Parathyroid adenoma (tissue), 2 donors: ENCODE measurements at regions not wholly inside any gene's neighbourhood (a gene's known extent, or its start where the extent isn't known, plus 50 kb on each side); places are given as distances from the start of the nearest gene placed in this dataset.

ENCODE experiments used
- H2AFZ ChIP-seq: fragments of 300-600 bp; sonication (generic); one replicate; pipeline ENCODE4 v1.7.0; 2017; ENCODE audit warnings: antibody characterized with exemption, mild to moderate bottlenecking
- H3K27ac ChIP-seq: fragments of 300-600 bp; sonication (generic); one replicate; pipeline ENCODE4 v1.7.0; 2017
- H3K27me3 ChIP-seq: fragments of 300-600 bp; sonication (generic); one replicate; pipeline ENCODE4 v1.7.0; 2017; ENCODE audit warnings: low read length; ENCODE audit not compliant: control insufficient read depth, insufficient read depth
- H3K36me3 ChIP-seq: fragments of 300-600 bp; sonication (generic); one replicate; pipeline ENCODE4 v1.7.0; 2017; ENCODE audit warnings: low read length; ENCODE audit not compliant: control insufficient read depth, insufficient read depth
- H3K4me1 ChIP-seq: fragments of 300-600 bp; sonication (generic); one replicate; pipeline ENCODE4 v1.7.0; 2017; ENCODE audit warnings: control low read depth
- H3K4me2 ChIP-seq: fragments of 300-600 bp; sonication (generic); one replicate; pipeline ENCODE4 v1.7.0; 2017; ENCODE audit warnings: low read length
- H3K4me3 ChIP-seq: fragments of 300-600 bp; sonication (generic); one replicate; pipeline ENCODE4 v1.7.0; 2017; ENCODE audit warnings: low read depth, low read length
- H3K79me2 ChIP-seq: fragments of 300-600 bp; sonication (generic); one replicate; pipeline ENCODE4 v1.7.0; 2017; ENCODE audit warnings: control low read depth
- H3K9ac ChIP-seq: fragments of 300-600 bp; sonication (generic); one replicate; pipeline ENCODE4 v1.7.0; 2017; ENCODE audit warnings: mild to moderate bottlenecking
- H3K9me3 ChIP-seq: fragments of 300-600 bp; sonication (generic); one replicate; pipeline ENCODE4 v1.7.0; 2017; ENCODE audit warnings: low read length; ENCODE audit not compliant: control insufficient read depth
- TF ChIP-seq, protein P1 (sequence below): fragments of 300-600 bp; sonication (generic); IDR thresholded peaks from one replicate; pipeline ENCODE4 v1.7.0; 2017; ENCODE audit warnings: antibody characterized with exemption, mild to moderate bottlenecking
- donor health status: primary hyperparathyroidism.

DNA sequence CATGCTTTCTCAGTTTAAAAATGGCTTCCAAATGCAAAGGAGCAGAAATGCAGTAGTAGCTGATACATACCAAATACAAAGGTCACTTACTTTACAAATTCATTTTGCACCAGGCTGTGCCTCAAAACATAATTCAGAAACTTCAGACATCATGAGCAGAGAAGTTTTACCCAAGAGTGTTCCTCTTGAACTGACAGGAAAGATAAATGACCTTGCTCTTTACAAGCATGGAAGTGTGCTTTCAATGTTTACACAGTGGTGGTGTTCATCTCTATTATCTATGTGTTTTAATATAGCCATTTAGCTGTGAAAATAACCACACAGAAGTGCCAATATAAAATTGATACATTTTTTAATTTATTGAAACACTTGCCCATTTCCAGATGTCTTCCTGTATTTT, 383.4 kb downstream of the ANKRD50 start:
- peaks cover 2% of the 10 kb centered on the region for H3K4me1 ChIP-seq
- no peaks in the 10 kb centered on the region for H3K36me3 ChIP-seq
- no peak overlapping the region for H3K27ac ChIP-seq
- no peak overlapping the region for H3K4me2 ChIP-seq
- H3K4me3 ChIP-seq, result no peak overlapping the region
- H3K9me3 ChIP-seq, result no peaks in the 10 kb centered on the region
- TF ChIP-seq, protein P1, sequence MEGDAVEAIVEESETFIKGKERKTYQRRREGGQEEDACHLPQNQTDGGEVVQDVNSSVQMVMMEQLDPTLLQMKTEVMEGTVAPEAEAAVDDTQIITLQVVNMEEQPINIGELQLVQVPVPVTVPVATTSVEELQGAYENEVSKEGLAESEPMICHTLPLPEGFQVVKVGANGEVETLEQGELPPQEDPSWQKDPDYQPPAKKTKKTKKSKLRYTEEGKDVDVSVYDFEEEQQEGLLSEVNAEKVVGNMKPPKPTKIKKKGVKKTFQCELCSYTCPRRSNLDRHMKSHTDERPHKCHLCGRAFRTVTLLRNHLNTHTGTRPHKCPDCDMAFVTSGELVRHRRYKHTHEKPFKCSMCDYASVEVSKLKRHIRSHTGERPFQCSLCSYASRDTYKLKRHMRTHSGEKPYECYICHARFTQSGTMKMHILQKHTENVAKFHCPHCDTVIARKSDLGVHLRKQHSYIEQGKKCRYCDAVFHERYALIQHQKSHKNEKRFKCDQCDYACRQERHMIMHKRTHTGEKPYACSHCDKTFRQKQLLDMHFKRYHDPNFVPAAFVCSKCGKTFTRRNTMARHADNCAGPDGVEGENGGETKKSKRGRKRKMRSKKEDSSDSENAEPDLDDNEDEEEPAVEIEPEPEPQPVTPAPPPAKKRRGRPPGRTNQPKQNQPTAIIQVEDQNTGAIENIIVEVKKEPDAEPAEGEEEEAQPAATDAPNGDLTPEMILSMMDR, result no peak
- H3K79me2 ChIP-seq, result no peaks in the 10 kb centered on the region
- no peak overlapping the region for H3K9ac ChIP-seq
- no peaks in the 10 kb centered on the region for H3K27me3 ChIP-seq
- no peak overlapping the region for H2AFZ ChIP-seq

DNA sequence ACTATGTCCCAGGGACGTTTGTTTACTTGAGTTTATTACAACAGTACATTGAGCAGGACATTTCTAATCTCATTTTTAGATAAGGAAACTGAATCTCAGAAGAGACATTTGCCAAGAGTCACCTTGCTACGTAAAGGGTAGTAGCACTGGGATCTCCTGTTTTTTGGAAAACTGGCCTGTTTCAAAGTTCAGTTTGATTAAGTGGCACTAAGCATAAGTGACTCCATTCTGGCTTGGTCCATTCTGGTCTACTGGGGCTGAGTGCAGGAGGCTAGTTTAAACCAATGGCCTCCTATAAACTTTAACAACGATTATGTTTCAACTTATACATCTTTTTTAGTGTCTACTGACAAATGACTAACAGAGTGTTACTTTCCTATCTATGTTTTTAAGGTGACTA, 382.5 kb downstream of the ANKRD50 start:
- peak overlapping the region; percentile 36 for H3K27ac ChIP-seq
- no peak overlapping the region for H3K4me2 ChIP-seq
- H3K9ac ChIP-seq, result no peak overlapping the region
- H3K27me3 ChIP-seq, result no peaks in the 10 kb centered on the region
- H3K79me2 ChIP-seq, result no peaks in the 10 kb centered on the region
- no peak overlapping the region for H2AFZ ChIP-seq
- TF ChIP-seq, protein P1, result no peak
- no peaks in the 10 kb centered on the region for H3K36me3 ChIP-seq
- no peaks in the 10 kb centered on the region for H3K9me3 ChIP-seq
- H3K4me1 ChIP-seq, result peaks cover 2% of the 10 kb centered on the region
- no peak overlapping the region for H3K4me3 ChIP-seq

DNA sequence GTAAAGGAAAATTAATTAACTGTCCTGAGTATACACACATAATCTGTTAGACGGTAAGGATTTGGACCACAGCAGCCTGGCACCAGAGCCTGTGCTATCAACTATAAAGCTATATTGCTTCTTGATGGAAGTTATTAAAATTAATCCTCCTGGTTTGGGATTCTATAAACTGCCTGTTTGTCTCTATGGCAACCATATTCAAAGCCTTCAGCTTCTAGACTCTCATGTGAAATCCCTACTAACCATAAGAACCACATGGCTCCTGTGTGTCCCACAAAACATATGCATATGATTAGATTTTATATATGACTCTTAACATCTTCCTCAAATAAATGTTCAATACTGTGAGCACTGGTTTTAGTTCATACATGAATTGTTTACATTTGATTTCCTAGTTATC, 380.8 kb downstream of the ANKRD50 start:
- TF ChIP-seq, protein P1, result no peak
- Histone ChIP-seq H3K36me3 (no peaks in the 10 kb centered on the region), H3K4me1 (peaks cover 2% of the 10 kb centered on the region), H3K27me3 (no peaks in the 10 kb centered on the region), H3K4me3 (no peak overlapping the region), H3K4me2 (no peak overlapping the region), H2AFZ (no peak overlapping the region), H3K79me2 (no peaks in the 10 kb centered on the region), H3K9ac (no peak overlapping the region), H3K27ac (no peak overlapping the region), H3K9me3 (no peaks in the 10 kb centered on the region)

DNA sequence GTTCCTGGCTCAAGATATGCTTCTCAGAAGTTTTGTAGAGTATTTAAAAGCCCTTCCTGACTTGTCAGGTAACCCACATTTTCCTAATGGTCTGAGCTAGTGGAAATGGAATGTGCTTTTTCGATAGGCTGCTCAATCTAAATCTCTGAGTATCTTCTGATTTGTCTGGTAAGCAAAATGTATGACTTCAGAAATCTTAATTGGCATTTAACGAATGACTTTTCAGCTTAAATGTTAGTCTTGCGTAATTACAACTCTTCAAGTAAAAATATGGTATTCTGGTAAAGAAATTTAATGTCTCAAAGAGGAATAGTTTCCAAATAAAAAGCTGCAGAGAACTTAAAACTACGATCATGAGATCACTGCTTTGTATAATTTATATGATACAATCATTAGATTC, 379.1 kb downstream of the ANKRD50 start:
- Histone ChIP-seq H3K4me2 (no peak overlapping the region), H3K9ac (no peak overlapping the region), H3K79me2 (no peaks in the 10 kb centered on the region), H3K27me3 (no peaks in the 10 kb centered on the region), H3K36me3 (no peaks in the 10 kb centered on the region), H3K27ac (no peak overlapping the region), H3K4me1 (peaks cover 2% of the 10 kb centered on the region), H2AFZ (no peak overlapping the region), H3K4me3 (no peak overlapping the region), H3K9me3 (no peaks in the 10 kb centered on the region)
- TF ChIP-seq, protein P1, result no peak

DNA sequence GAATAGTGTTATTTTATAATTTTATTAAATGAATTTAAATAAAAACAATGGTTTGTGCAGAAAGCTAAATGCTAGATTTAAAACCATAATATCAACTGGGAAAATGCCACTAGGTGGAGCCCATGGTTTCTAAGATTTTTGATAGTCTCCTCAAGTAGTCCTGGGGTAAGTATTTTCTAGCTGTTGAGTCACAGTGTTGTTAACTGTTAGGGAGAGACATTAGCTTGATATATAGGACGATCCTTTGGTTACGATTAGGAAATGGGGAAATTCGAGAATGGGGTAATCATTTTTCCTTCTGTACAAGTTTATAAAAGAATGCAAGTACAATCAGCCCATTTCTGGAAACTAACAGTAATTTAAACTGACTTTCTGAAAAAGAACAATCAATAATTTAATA, 378.4 kb downstream of the ANKRD50 start:
- Histone ChIP-seq H3K9ac (no peak overlapping the region), H2AFZ (no peak overlapping the region), H3K4me3 (no peak overlapping the region), H3K9me3 (no peaks in the 10 kb centered on the region), H3K79me2 (no peaks in the 10 kb centered on the region), H3K27ac (no peak overlapping the region), H3K27me3 (no peaks in the 10 kb centered on the region), H3K4me1 (peaks cover 2% of the 10 kb centered on the region), H3K4me2 (no peak overlapping the region), H3K36me3 (no peaks in the 10 kb centered on the region)
- TF ChIP-seq, protein P1, result peak; percentile 25
